WI38 (cell line): ENCODE measurements at regions not wholly inside any gene's neighbourhood (a gene's known extent, or its start where the extent isn't known, plus 50 kb on each side); places are given as distances from the start of the nearest gene placed in this dataset.

Source experiments
- H3K4me3 ChIP-seq: 2 replicates; pipeline ENCODE4 v1.5.1; 2011; ENCODE audit warnings: low read depth, mild to moderate bottlenecking, control low read depth, low read length
- TF ChIP-seq, protein P1 (sequence below): IDR thresholded peaks from 2 replicates; pipeline ENCODE4 v1.5.1; 2012; ENCODE audit warnings: low read depth, mild to moderate bottlenecking, control low read depth, low read length

GRCh38 chr6:105745464-105746129 is 340.5 kb upstream of the PRDM1 start:
- H3K4me3 ChIP-seq: no peak overlapping the region
- TF ChIP-seq, protein P1, sequence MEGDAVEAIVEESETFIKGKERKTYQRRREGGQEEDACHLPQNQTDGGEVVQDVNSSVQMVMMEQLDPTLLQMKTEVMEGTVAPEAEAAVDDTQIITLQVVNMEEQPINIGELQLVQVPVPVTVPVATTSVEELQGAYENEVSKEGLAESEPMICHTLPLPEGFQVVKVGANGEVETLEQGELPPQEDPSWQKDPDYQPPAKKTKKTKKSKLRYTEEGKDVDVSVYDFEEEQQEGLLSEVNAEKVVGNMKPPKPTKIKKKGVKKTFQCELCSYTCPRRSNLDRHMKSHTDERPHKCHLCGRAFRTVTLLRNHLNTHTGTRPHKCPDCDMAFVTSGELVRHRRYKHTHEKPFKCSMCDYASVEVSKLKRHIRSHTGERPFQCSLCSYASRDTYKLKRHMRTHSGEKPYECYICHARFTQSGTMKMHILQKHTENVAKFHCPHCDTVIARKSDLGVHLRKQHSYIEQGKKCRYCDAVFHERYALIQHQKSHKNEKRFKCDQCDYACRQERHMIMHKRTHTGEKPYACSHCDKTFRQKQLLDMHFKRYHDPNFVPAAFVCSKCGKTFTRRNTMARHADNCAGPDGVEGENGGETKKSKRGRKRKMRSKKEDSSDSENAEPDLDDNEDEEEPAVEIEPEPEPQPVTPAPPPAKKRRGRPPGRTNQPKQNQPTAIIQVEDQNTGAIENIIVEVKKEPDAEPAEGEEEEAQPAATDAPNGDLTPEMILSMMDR: no peak

DNA sequence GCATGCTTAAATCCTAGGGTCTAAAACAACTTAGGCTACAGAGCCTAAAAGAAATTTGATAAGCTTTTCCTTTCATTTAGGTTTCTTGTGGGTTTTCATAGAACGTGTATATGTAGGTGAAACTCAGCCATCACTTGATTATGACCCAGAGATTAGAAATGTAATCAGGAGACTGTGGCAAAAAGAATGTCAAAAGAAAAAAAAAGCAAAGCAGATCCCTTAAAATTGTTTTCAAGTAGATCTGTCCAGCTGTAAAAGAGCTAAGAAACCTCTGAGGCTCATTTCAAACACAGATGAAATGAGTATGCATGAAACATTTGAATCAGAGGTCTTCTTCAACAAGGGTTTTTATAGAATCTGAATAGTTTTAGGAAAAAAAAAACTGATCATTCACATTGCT is 341.3 kb upstream of the PRDM1 start:
- no peak overlapping the region for H3K4me3 ChIP-seq
- TF ChIP-seq, protein P1: no peak

DNA sequence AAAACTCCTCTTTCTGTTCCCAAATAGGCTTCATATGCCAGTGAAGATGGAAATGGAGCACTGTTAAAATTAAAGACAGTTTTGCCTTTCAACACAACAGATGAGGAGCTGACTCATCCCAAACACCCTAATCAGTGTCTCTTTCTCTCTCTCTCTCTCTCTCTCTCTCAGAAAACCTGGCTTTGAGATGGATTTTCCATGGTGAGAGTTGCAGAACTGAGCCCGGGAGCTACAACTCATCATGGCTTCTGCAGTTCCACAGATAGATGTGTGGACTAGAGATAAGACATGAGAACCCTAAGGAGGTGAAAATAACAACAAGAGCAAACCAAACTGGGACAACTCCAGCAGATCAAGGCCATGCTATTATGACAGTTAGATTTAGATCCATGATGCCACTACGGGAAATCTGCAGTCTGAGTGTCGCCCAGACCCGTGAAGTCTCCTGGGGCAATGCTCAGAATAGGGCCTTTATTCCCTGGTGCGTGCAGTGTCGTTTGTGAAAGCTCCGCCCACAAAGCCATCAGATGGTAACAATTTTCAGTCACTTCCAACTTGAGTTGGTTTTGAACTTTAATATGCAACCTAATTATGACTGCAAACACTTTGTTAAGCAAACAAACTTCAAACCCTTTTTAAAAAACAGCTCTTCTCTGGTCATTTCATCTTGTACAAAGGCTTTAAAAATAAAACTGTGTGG is 338.2 kb upstream of the PREP start:
- no peak overlapping the region for H3K4me3 ChIP-seq
- TF ChIP-seq, protein P1: no peak

GRCh38 chr6:105739764-105740163 is 336.9 kb upstream of the PREP start:
- no peak overlapping the region for H3K4me3 ChIP-seq

GRCh38 chr6:105733556-105734162 is 330.8 kb upstream of the PREP start:
- TF ChIP-seq, protein P1: peak; percentile 38; the same call in 1 of the 2 replicates
- no peak overlapping the region for H3K4me3 ChIP-seq

More at GRCh38 chr6:105739764-105740163, 336.9 kb upstream of the PREP start:
- TF ChIP-seq, protein P1: no peak

GRCh38 chr6:105728995-105729394 is 326.1 kb upstream of the PREP start:
- TF ChIP-seq, protein P1: no peak
- H3K4me3 ChIP-seq: no peak overlapping the region
